ENCODE measurements at regions not wholly inside any gene's neighbourhood (a gene's known extent, or its start where the extent isn't known, plus 50 kb on each side); places are given as distances from the start of the nearest gene placed in this dataset.

- POLR2A ChIA-PET: no interaction called here
- Histone ChIP-seq H3K4me2 (replicated peaks; ENCODE audit: low read depth, low read length, poor library complexity, severe bottlenecking) (no peak overlapping the region), H3K4me1 (ENCODE audit: control insufficient read depth in 2 of 2, insufficient read depth in 2 of 2, low read length in 2 of 2) (no peaks in the 10 kb centered on the region), H2AFZ (ENCODE audit: insufficient read depth, low read depth, low read length, poor library complexity, severe bottlenecking) (no peak overlapping the region), H3K9me3 (ENCODE audit: control extremely low read depth in 1 of 3, control insufficient read depth in 2 of 3, insufficient read depth in 1 of 3, low read length in 2 of 3) (no peaks in the 10 kb centered on the region), H3K36me3 (replicated peaks in 1 of 2; ENCODE audit: control extremely low read depth in 1 of 2, control insufficient read depth in 1 of 2, extremely low read depth in 1 of 2, insufficient read depth in 2 of 2, low read length in 1 of 2) (no peaks in the 10 kb centered on the region), H4K20me1 (ENCODE audit: control insufficient read depth, insufficient read depth, low read length, poor library complexity, severe bottlenecking) (no peaks in the 10 kb centered on the region), H3K27ac (ENCODE audit: low read length in 2 of 2) (no peak overlapping the region), H3K27me3 (replicated peaks in 1 of 4; ENCODE audit: control extremely low read depth in 1 of 4, control insufficient read depth in 3 of 4, insufficient read depth in 4 of 4, low read length in 3 of 4) (no peaks in the 10 kb centered on the region), H3K4me3 (ENCODE audit: control extremely low read depth in 1 of 5, extremely low read depth in 1 of 5, insufficient read depth in 1 of 5, low read depth in 2 of 5, low read length in 4 of 5) (no peak overlapping the region), H3K9ac (ENCODE audit: low read length) (no peak overlapping the region), H3K79me2 (ENCODE audit: control insufficient read depth, insufficient read depth, low read length) (no peaks in the 10 kb centered on the region)
- Mint-ChIP-seq H3K4me3 (no peak overlapping the region), H3K4me1 (no peaks in the 10 kb centered on the region), H3K27me3 (no peaks in the 10 kb centered on the region), H3K9me3 (ENCODE audit: insufficient read depth) (no peaks in the 10 kb centered on the region), H3K27ac (no peak overlapping the region)
- intact Hi-C loops (cut with micrococcal nuclease): no loop called here
- CTCF ChIA-PET: no interaction called here
- TF ChIP-seq CTCF (IDR thresholded peaks at IDR 0.05) (no peak), EZH2 (IDR thresholded peaks at IDR 0.05; ENCODE audit: borderline replicate concordance, insufficient read depth, low read depth, low read length, poor library complexity, severe bottlenecking) (no peak)
- DNase-seq (no peak), ATAC-seq (ENCODE audit: low read depth) (no peak)
Measured at GRCh38 chr20:8990770-8991169, 78.1 kb upstream of the PLCB4 start.

- Histone ChIP-seq H4K20me1 (ENCODE audit: control insufficient read depth, insufficient read depth, low read length, poor library complexity, severe bottlenecking) (no peaks in the 10 kb centered on the region), H3K9me3 (ENCODE audit: control extremely low read depth in 1 of 3, control insufficient read depth in 2 of 3, insufficient read depth in 1 of 3, low read length in 2 of 3) (no peaks in the 10 kb centered on the region), H3K4me3 (ENCODE audit: control extremely low read depth in 1 of 5, extremely low read depth in 1 of 5, insufficient read depth in 1 of 5, low read depth in 2 of 5, low read length in 4 of 5) (no peak overlapping the region), H2AFZ (ENCODE audit: insufficient read depth, low read depth, low read length, poor library complexity, severe bottlenecking) (no peak overlapping the region), H3K4me2 (replicated peaks; ENCODE audit: low read depth, low read length, poor library complexity, severe bottlenecking) (no peak overlapping the region), H3K27me3 (replicated peaks in 1 of 4; ENCODE audit: control extremely low read depth in 1 of 4, control insufficient read depth in 3 of 4, insufficient read depth in 4 of 4, low read length in 3 of 4) (no peaks in the 10 kb centered on the region), H3K4me1 (ENCODE audit: control insufficient read depth in 2 of 2, insufficient read depth in 2 of 2, low read length in 2 of 2) (no peaks in the 10 kb centered on the region), H3K36me3 (replicated peaks in 1 of 2; ENCODE audit: control extremely low read depth in 1 of 2, control insufficient read depth in 1 of 2, extremely low read depth in 1 of 2, insufficient read depth in 2 of 2, low read length in 1 of 2) (no peaks in the 10 kb centered on the region), H3K27ac (ENCODE audit: low read length in 2 of 2) (no peak overlapping the region), H3K9ac (ENCODE audit: low read length) (no peak overlapping the region), H3K79me2 (ENCODE audit: control insufficient read depth, insufficient read depth, low read length) (no peaks in the 10 kb centered on the region)
- ChIA-PET CTCF (no interaction called here), POLR2A (no interaction called here)
- Mint-ChIP-seq H3K4me3 (no peak overlapping the region), H3K9me3 (ENCODE audit: insufficient read depth) (no peaks in the 10 kb centered on the region), H3K4me1 (no peaks in the 10 kb centered on the region), H3K27ac (no peak overlapping the region), H3K27me3 (no peaks in the 10 kb centered on the region)
- ATAC-seq (ENCODE audit: low read depth): no peak
- WGBS (ENCODE audit: insufficient coverage): no CpG with 5 or more reads among the region's 4 CpGs
- intact Hi-C loops (cut with micrococcal nuclease): no loop called here
- no peak for DNase-seq
- TF ChIP-seq EZH2 (IDR thresholded peaks at IDR 0.05; ENCODE audit: borderline replicate concordance, insufficient read depth, low read depth, low read length, poor library complexity, severe bottlenecking) (no peak), CTCF (IDR thresholded peaks at IDR 0.05) (no peak)
Measured at GRCh38 chr20:8994045-8994444, 74.8 kb upstream of the PLCB4 start.

All from B cell (primary cell).